HG03175 (cell line): ENCODE measurements at regions not wholly inside any gene's neighbourhood (a gene's known extent, or its start where the extent isn't known, plus 50 kb on each side); places are given as distances from the start of the nearest gene placed in this dataset.

ENCODE experiments used
- ATAC-seq: cut with Tn5 transposase; IDR thresholded peaks from one replicate; pipeline ENCODE4 v1.9.1; 2021; ENCODE audit warnings: mild to moderate bottlenecking, moderate library complexity; ENCODE audit not compliant: unreplicated experiment

DNA sequence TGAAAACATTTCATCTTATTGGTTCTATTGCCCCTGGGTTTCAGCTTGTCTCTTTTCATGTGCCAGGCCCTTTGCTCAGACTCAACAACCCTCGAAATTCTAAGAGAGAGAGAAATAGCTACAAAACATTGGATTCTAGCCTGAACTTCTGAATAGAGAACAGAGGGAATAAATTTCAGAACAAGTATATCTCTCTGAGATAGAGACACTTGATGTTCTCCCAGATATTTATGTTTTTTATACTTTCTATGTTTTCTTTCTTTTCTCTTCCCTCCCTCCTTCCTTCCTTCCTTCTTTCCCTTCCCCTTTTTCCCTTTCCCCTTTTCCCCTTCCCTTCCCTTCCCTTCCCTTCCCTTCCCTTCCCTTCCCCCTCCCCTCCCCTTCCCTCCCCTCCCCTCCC is 279.5 kb upstream of the SPRED2 start:
- no peak for ATAC-seq

DNA sequence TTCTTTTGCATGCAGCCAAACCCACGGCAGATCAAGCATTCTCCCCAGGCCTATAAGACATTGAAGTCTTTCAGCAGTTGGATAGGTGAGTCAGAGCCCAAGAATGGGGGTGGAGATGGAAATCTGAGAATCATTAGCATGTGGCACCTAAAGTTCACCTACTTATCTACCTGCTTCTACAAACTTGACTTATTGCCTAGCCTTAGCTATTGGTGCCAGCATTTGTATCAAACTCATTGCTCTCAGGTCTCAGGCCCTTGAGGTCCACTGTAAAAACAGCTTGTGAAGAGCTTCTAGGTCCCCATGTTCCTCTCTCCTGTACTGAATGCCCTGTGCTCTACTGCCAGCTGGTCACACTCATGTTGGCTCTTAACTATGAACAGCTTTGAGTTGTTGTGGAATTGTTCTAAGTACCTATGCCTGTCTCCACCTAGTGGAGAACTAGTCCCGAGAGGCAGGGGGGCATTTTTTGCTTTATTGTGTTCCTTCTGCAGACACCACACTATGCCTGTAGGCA is 278.4 kb upstream of the SPRED2 start:
- no peak for ATAC-seq

DNA sequence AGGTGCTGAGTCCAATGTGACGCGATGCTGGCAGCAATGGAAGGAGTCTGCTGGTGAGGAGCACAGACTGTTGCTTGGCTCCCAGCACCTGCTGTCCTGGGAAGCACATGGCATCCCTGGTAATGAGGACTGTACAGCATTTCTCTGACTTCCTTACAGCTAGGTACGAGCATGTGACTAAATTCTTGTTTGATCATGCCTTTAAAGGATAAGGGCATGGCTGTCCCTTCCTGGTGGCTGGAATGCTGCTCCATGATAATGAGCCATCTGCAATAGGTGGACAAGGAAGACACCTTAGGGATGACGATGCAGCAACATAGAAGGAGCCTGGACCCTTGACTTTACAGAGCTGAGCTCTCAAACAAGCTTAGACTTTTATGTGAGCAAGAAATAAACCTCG is 278.0 kb upstream of the SPRED2 start:
- ATAC-seq: no peak

DNA sequence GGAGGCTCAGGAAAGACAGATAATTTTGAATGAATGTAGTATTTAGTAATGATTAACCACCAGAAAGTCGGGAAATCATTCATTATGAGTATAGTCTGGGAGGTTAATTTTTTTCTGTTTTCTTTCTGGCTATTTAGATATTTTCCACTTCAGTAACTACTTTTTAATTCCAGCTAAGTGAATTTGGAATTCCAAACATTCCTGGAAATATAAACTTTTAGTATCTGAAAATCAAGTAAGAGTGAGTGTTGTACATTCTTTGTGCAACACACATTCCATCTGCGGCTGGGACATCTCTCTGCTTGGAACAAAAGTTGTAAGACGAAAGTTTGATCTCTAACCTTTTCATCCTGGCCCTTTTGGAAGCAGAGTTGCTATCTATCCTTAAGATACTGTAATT is 275.7 kb upstream of the SPRED2 start:
- ATAC-seq: no peak

DNA sequence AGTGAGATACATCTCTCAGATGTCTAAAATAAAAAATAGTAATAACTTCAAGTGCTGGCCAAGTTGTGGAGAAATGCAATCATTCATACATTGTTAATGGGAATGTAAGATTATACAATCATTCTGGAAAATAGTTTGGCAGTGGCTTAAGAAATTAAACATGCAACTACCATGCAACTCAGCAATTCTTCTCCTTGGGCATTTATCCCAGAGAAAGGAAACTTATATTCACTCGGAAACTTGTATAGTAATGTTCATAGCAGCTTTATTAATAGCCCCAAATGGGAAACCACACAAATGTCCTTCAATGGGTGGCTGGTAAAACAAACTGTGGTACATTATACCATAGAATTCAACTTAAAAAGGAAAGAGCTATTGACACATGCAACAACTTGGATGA is 274.0 kb upstream of the SPRED2 start:
- ATAC-seq: no peak

DNA sequence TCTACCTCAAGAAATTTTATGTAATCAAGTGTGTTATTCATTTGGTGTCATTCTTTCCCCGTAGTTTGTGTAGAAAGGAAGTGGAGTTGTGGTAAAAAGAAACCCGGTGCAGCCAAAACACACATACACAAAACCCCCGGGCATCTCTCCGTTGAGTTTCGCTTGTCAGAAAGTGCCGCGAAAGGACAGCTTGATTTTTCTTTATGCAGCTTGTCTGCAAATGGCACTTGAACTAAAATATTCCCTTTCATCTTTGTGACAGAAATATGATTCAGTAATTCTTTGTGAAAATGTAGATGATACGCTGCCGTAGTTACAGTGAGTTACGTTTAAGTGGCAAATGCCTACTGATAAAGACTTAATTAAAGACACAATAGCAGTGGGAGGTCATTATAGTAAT is 268.8 kb upstream of the SPRED2 start:
- ATAC-seq: no peak

DNA sequence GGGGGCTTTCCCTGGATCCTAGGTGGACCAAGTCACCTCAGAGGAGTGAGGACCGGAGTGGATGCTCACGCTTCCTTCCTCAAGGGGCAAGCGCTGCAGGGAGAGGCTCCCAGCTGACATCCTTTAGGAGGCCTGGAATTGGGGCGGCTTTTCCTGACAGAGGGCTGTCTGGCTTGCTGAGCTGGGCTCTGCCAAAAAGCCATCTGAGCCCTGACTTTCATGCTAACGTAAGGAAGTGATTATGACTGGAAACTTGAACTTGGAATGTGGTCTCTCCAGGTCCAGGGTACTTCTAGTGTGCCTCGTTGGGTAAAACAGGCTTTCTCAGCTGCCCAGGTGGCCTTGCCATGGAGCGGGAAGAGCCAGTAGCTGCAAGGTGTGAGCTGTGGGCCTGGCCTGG is 268.3 kb upstream of the SPRED2 start:
- ATAC-seq: no peak

DNA sequence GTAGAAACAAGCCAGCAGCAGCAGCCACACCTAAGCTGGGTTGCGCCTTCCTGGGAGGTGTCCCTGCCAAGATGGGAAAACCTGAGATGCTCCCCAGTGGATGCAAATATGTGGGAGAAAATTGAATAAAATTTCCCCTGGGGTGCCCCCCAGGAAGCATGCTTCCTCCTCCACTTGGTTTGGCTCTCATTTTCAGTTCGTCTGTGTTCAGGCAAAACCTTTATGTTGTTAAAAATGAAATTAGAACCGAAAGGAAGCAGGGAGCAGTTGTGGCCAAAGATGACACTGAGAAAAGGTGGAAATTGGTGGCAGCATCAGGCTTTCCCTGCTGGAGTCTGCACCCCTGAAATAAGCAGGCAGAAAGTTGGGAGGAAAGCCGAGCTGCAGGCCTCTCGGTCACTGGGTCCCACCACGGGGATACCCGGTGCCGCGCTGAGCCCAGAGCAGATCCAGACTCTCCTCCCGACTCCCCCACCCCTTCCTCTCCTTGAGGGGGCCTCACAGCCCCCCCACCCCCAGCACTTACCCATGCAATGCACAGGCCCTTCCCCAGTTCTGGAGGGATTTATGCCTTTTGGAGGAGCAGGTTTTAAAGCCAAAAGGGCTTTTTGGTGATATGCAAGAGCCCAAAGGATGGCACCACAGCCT is 267.7 kb upstream of the SPRED2 start:
- no peak for ATAC-seq

DNA sequence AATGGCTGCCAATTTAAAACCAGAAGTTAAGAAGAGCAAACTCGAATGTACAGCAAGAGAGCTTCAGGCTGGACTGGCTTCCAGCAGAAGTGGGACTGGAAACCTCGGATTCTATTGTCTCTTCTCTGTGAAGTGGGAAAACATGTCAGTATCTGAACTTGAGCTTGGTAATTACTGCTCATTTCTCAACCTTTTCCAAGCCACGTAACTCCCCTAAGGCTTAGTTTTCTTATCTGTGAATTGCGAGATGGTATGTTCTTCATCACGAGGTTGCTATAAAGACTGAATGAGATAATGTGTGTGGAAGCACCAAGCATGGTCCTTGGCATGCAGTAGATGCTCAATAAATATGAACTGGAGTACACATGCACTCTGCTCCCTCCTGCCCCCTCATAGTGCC is 259.4 kb upstream of the SPRED2 start:
- no peak for ATAC-seq

DNA sequence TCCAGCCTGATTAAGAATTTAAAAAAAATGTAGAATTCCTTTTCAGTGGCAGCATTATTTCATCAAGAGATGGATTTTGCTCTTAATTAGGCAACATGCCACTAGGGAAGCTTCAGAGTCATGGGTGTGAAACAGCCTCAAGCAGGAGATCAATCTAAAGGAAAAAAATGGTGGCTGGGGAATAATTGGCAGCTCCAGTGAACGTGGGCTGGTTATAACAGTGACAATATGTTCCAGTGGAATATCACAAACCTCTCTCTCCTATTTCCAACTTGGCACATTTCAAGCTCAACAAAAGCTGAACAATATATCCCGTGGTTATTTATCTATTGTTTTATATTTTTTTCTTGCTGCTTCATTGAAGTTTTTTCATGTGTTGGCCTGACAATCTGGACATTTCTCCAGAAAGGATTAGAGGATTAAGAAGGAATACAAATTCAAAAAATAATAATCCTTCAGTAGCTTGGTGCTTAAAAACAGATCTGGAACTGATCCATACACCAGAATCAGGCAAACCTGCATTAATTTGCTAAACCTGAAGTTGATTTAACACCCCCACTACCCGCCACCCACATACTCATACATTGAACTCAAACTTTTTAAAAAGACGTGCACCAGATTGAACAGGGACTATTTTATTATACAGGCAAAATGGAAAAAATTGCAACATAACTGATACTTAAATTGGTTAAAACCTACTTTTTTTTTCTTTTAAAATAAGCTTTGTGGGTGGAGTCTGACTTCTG is 255.9 kb upstream of the SPRED2 start:
- ATAC-seq: no peak

DNA sequence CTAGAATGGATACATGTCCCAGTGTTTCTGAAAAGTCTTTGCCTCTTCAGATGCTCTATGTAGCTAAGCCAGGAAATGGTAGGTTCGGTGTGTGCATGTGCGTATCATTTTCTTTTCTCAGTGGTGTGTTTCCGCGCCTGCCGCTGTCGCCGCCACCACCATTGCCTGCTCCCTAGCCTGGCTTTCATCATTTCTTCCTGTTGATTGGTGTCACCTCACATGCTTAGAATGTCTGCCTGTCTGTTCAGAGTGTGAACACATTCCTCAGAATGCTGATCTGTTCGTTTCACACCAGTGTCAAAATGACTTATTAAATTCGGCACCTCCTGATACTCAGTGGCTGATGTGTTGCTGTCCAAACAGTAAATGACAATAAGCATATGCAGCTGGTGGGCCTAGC is 255.2 kb upstream of the SPRED2 start:
- no peak for ATAC-seq

DNA sequence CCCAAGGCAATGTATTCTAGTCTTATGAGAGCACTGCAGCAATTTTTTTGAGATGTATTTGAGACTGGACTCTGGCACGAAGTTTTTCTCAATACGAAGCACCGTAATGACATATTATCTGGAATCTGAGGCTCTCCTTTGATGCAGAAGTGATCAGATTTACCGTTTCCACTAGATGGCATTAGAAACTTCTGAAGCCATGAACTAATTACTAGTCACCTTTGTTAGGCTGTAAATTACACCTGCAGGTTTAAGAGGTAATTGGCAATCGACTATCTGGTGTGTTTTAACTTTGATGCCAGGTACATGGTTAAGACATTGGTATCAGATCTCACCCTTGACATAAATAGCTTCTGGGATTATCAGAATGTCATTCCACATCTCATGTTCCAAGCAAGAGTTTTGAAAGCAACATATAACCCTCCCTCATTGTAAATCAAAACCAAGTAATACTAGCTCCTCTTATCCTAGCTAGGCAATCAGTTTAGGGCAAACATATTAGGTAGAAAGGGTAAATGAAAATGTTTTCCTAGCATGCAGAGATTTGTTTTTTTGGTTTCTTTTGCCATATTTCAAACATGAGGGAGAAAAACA is 254.6 kb upstream of the SPRED2 start:
- no peak for ATAC-seq

DNA sequence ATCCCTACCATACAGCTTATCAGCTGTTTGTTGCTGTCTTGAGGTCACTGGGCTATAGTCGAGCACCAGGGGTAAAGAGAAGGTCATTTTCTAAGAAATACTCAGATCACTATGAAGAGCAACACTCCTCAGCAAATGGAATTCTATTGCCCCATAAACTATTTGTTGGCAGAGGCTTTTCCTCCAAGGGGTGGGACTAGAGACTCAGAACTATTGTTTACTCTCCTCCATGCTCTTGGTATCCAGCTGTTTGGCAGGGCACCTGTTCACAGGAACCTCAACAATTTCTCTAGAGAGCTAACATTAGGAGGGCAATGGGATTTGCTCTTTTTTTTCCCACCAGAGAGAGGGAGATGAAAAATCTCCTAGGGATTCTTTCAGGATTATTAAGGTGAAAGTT is 249.1 kb upstream of the SPRED2 start:
- ATAC-seq: no peak

DNA sequence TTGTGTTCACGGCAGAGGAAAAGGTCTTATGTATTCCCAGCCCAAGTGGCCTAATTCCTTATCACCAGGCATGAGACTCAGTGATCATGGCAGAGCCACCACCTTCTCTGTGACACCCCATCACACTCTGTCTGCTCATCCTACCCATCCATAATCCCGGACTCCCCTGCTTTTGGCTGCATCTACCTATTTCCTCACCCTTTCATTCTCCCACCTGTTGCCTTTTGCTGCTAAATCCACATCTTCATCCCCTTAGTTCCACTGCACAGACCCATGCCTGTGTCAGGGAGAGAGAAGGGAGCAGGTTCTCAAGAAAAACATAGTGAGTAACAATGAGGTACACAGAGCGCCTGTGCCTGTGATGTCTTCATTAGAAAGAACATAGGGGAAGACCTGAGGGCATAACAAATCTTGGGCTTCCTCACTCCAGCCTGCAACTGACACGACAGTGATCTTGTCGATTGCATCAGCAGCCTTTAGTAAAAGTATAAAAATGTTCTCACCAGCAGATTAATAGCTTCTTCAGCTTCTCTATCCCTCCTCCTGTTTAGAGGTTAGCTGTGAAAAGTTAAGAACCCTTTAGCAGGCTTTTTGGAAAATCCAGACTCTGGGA is 246.5 kb upstream of the SPRED2 start:
- ATAC-seq: no peak

DNA sequence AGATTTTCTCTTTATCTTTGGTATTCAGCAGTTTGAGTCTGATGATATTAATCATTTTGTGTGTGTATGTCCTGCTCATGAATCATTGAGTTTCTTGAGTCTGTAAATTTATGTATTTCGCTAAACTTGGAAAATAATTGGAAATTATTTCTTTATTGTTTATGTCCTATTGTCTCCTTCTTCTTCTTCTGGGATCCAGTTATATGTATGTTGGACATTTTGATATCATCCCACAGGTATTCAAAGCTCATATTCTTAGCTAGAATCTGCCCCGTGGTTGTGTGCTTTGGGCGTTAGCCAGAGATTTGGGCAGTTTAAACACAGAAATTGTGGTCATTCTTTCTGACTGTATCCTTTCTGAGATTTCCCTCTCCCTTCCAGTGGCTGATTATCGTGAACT is 243.0 kb upstream of the SPRED2 start:
- ATAC-seq: no peak

DNA sequence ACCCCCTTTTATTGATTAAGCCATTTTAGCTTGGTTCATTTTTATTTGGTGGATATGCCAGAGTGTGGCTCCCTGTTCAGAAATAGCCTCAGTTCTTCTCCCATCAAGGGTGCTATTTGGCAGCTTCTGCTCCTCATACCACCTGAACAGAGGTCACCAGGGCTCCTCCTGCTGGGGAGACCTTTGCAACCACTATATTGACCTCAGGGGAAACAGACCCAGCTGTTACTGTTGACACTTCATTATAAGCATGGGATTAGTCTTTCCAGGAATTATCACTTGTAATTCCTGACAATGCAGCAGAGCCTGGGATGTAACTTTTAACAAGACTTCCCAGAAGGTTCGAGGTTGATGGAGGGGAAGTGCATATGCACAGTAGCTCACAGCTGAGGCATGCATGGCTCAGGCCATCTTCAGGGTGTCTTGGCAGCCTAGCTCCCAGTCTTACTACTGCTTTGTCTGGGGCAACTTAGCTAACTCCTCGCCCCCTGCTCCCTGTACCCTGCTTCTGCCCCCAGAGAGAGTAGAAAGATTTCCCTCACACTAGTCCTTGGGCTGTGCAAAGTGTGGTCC is 239.4 kb upstream of the SPRED2 start:
- no peak for ATAC-seq

DNA sequence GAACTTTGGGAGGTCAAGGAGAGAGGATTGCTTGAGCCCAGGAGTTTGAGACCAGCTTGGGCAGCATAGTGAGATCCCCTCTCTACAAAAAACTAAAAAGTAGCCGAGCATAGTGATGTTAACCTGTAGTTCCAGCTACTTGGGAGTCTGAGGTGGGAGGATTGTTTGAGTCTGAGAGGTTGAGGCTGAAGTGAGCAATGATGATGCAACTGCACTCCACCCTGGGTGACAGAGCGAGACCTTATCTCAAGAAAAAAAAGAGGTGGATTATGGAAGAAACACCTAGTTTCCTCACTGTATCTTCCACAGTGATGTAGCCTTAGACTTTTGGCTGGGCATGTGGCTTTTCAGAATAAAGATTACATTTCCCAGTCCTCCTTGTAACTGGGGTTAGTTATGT is 237.2 kb upstream of the SPRED2 start:
- no peak for ATAC-seq

DNA sequence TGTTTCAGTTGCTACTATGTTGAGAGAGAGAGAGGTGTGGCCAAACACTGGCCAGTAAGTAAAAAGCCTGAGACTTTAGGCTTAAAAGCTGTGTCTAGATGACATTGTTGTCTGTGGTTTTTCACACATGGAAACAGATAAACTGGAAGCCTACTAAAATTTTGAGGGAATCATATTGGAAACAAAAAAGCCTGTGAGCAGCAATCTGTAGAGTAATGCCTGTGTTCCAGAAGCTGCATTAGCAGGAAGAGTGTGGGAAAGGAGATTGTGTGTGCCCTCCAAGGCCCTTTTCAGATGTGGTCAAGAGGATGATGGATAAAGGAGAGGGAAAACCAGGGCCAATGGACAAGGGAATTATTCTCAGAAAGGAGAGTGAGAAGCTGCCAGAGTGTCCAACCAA is 236.3 kb upstream of the SPRED2 start:
- no peak for ATAC-seq

DNA sequence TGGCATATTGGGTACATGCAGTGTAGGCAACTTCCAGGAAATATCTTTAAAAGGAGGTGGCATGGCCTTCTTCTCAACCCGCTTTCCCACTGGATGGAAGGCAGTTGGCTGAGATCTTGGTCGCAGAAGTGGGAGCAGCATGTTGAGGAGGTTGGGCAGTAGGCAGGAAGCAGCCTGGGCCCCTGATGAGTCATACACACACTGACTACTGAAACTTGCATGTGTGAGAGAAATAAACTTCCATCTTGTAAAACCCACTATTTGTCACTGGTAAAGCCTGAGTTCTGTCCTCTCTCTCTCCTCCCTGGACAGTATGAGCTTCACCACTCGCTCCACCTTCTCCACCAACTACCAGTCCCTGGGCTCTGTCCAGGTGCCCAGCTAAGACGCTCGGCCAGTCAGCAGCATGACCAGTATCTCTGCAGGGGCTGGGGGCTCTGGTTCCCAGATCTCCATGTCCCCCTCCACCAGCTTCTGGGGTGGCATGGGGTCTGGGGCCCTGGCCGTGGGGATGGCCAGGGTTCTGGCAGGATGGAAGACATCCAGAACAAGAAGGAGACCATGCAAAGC is 233.8 kb upstream of the SPRED2 start:
- ATAC-seq: peak; percentile 98

DNA sequence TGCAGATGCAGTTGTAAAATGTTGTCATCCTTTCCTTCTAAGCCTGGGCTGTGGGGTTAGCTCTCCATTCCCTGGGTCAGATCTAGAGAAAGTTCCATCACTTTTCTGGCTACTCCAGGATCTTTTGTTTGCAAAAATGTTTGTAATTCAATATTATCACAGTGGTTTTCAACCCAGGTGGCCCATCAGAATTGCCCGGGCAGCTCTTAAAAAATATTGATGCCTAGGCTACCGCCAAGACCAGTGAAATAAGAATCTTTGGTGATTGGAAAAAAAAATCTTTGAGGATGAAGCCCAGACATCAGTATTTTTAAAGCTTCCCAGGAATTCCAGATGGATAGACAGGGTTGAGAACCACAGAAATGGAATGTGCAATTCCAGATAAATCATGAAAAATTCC is 232.5 kb upstream of the SPRED2 start:
- no peak for ATAC-seq

DNA sequence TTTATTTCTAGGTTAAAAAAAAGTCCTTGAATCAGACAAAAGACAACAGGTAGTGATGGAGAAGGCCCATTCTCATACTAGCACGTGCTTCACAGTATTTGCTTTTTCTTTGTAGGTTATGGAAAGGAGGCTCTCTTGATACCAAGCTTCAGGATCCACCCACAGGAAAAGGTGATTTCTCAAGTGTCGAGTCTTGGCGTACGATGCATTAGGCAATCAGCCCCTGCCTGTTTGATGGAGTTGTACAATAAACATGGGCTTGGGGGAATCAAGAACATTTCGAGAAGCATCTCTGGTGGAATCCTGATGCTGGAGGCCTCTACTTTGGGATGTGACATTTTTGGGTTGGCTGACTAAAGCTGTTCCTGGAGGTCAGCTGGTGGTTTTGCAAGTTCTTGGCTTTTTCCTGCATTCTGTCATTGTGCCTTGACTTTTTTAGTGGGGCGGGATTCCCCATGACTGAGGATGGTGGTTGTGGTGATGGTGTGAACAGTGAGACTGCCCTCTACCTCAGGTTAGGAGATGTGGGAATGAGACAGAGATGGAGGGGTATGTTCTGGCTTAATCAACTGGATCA is 231.5 kb upstream of the SPRED2 start:
- ATAC-seq: no peak
